ENCODE measurements at regions not wholly inside any gene's neighbourhood (a gene's known extent, or its start where the extent isn't known, plus 50 kb on each side); places are given as distances from the start of the nearest gene placed in this dataset.

GRCh38 chr12:124371366-124371765 is 76.5 kb downstream of the RFLNA start:
- Histone ChIP-seq H3K18ac (ENCODE audit: insufficient read length, low read depth, low read length) (no peak overlapping the region), H3K14ac (ENCODE audit: insufficient read depth, low read length) (no peak overlapping the region), H4K5ac (ENCODE audit: insufficient read length, low read depth, low read length) (no peak overlapping the region), H3K27ac (ENCODE audit: insufficient read length, low read depth, low read length) (no peak overlapping the region), H4K91ac (ENCODE audit: insufficient read length, low read depth, low read length) (no peak overlapping the region), H3K56ac (ENCODE audit: insufficient read length, low read depth, low read length) (no peak overlapping the region), H3K79me2 (ENCODE audit: insufficient read depth, low read length) (no peaks in the 10 kb centered on the region), H2BK12ac (ENCODE audit: insufficient read length, low read depth, low read length) (no peak overlapping the region), H3K4me2 (ENCODE audit: insufficient read depth, insufficient read length, low read length) (no peak overlapping the region), H3K79me1 (ENCODE audit: insufficient read depth, low read depth, low read length, poor library complexity, severe bottlenecking) (no peaks in the 10 kb centered on the region), H3K4ac (ENCODE audit: low read depth, low read length) (no peak overlapping the region), H3K27me3 (ENCODE audit: insufficient read depth, low read length) (no peaks in the 10 kb centered on the region), H2BK20ac (ENCODE audit: low read depth, low read length, poor library complexity, severe bottlenecking) (no peak overlapping the region), H2AK5ac (ENCODE audit: insufficient read length, low read length) (no peak overlapping the region), H2BK120ac (ENCODE audit: low read depth, low read length, poor library complexity, severe bottlenecking) (no peak overlapping the region), H2BK5ac (ENCODE audit: insufficient read length, low read length) (no peak overlapping the region), H3K9me3 (ENCODE audit: control insufficient read depth, low read depth, low read length) (no peaks in the 10 kb centered on the region), H2BK15ac (ENCODE audit: low read depth, low read length) (no peak overlapping the region), H2AFZ (ENCODE audit: low read length) (no peak overlapping the region), H3K23ac (ENCODE audit: insufficient read length, low read depth, low read length) (no peak overlapping the region), H4K20me1 (ENCODE audit: control insufficient read depth, insufficient read depth, insufficient read length) (no peaks in the 10 kb centered on the region), H4K8ac (replicated peaks; ENCODE audit: insufficient read length, low read depth, low read length) (no peak overlapping the region), H3K9ac (ENCODE audit: extremely low read depth, insufficient read length, low read length) (no peak overlapping the region), H3K23me2 (ENCODE audit: insufficient read length, low read depth, low read length, poor library complexity, severe bottlenecking) (no peaks in the 10 kb centered on the region), H3T11ph (ENCODE audit: low read length) (no peak overlapping the region), H3K4me1 (ENCODE audit: insufficient read depth, low read length) (no peaks in the 10 kb centered on the region)
- Mint-ChIP-seq H3K4me1 (no peaks in the 10 kb centered on the region), H3K27me3 (ENCODE audit: low read depth) (no peaks in the 10 kb centered on the region), H3K36me3 (ENCODE audit: insufficient read depth in 1 of 3, low read depth in 3 of 3) (peaks cover 10 to 40% (median 30%) of the 10 kb centered on the region in 3 experiments; a peak in 6 of 7 replicates), H3K9me3 (no peaks in the 10 kb centered on the region), H3K27ac (no peak overlapping the region; a peak in 1 of 7 replicates), H3K4me3 (no peak overlapping the region)
- no peak for DNase-seq
- no peak for TF ChIP-seq CTCF (conservative IDR thresholded peaks at IDR 0.05)
- WGBS (ENCODE audit: extremely low coverage, insufficient read length, low lambda C conversion rate) = no CpG with 5 or more reads among the region's 13 CpGs

Data from H9 (cell line).